ENCODE measurements at regions not wholly inside any gene's neighbourhood (a gene's known extent, or its start where the extent isn't known, plus 50 kb on each side); places are given as distances from the start of the nearest gene placed in this dataset.
A peak's percentile ranks its signal among the peaks of the same experiment; 100 is the strongest.

DNA sequence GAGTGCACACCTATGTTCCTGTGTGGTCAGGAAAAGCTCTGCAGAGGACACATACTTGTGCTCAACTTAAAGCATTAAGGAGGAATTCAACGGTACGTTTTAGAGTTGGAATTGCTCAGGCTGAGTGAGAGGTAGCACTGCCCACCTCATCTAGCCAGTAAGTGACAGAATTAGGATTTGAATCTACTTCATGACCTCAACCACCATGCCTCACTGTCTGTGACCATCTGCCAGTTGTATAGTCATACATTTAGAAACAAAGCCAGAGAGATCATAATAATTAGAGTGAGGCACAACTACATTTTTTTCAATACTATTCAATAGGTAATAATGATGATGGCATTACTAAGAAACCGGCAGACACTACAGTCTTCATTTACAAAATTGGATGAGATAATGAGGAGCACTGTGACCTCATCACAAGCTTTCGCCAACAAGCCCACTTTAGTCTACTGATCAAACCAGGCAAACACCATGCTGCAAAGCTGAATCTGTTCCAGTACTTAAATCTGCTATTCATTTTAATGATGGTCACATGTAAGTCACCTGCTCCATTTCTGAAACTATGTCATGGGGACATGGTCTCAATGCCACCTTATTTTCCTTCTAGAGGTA lies 1018.4 kb downstream of the TMEM182 start:
- TF ChIP-seq, protein P1, sequence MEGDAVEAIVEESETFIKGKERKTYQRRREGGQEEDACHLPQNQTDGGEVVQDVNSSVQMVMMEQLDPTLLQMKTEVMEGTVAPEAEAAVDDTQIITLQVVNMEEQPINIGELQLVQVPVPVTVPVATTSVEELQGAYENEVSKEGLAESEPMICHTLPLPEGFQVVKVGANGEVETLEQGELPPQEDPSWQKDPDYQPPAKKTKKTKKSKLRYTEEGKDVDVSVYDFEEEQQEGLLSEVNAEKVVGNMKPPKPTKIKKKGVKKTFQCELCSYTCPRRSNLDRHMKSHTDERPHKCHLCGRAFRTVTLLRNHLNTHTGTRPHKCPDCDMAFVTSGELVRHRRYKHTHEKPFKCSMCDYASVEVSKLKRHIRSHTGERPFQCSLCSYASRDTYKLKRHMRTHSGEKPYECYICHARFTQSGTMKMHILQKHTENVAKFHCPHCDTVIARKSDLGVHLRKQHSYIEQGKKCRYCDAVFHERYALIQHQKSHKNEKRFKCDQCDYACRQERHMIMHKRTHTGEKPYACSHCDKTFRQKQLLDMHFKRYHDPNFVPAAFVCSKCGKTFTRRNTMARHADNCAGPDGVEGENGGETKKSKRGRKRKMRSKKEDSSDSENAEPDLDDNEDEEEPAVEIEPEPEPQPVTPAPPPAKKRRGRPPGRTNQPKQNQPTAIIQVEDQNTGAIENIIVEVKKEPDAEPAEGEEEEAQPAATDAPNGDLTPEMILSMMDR (conservative IDR thresholded peaks at IDR 0.05): no peak
- H3K9me3 ChIP-seq (ENCODE audit: control insufficient read depth, low read length): peaks cover 26% of the 10 kb centered on the region
- no peak for DNase-seq
- no peak overlapping the region for H3K9ac ChIP-seq (ENCODE audit: extremely low read depth, low read length, poor library complexity, severe bottlenecking)
- Mint-ChIP-seq H3K9me3 (peaks cover 6% of the 10 kb centered on the region), H3K4me1 (peaks cover 35% of the 10 kb centered on the region), H3K4me3 (no peak overlapping the region), H3K27ac (no peak overlapping the region), H3K27me3 (ENCODE audit: insufficient read depth) (no peaks in the 10 kb centered on the region), H3K36me3 (ENCODE audit: low read depth) (no peaks in the 10 kb centered on the region)
- H3K27me3 ChIP-seq (ENCODE audit: control insufficient read depth, insufficient read depth, low read length, poor library complexity, severe bottlenecking): no peaks in the 10 kb centered on the region
- no peak overlapping the region for H3K4me3 ChIP-seq (ENCODE audit: low read length)
- H3K36me3 ChIP-seq (ENCODE audit: control insufficient read depth, insufficient read depth, low read length): no peaks in the 10 kb centered on the region
- H3K27ac ChIP-seq (ENCODE audit: low read depth, low read length): no peak overlapping the region
- 95% methylated on average over 2 to 4 of the region's 4 CpGs for WGBS, 2 experiments (ENCODE audit: insufficient coverage in 1 of 2, insufficient read length in 1 of 2)
- H3K4me1 ChIP-seq (ENCODE audit: control insufficient read depth, insufficient read depth, low read length): peaks cover 4% of the 10 kb centered on the region

DNA sequence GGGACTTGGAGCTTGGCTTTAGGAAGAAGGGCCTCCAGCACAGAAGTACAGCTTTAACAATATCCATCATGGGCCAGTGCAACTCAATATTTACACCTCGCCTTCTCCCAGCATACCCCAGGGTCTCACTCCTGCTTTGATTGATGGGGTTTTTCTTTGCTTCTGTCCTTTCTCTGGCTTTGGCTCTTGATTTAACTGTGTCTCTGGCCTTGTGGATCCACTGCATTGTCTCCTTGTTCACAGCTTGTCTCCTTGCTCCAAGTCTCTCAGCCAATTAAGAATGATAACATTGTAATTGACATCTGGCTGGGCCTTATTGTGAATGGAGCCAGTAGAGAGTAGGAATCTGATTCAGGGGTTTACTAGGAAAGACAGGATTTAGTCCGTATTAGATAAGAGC lies 1019.5 kb downstream of the TMEM182 start:
- Mint-ChIP-seq H3K36me3 (ENCODE audit: low read depth) (no peaks in the 10 kb centered on the region), H3K27me3 (ENCODE audit: insufficient read depth) (no peaks in the 10 kb centered on the region), H3K9me3 (no peaks in the 10 kb centered on the region), H3K27ac (peak overlapping the region; percentile 1), H3K4me1 (peaks cover 41% of the 10 kb centered on the region), H3K4me3 (no peak overlapping the region)
- peaks cover 20% of the 10 kb centered on the region for H3K9me3 ChIP-seq (ENCODE audit: control insufficient read depth, low read length)
- TF ChIP-seq, protein P1 (conservative IDR thresholded peaks at IDR 0.05): no peak
- no peak overlapping the region for H3K9ac ChIP-seq (ENCODE audit: extremely low read depth, low read length, poor library complexity, severe bottlenecking)
- H3K27ac ChIP-seq (ENCODE audit: low read depth, low read length): peak overlapping the region; percentile 51
- H3K36me3 ChIP-seq (ENCODE audit: control insufficient read depth, insufficient read depth, low read length): no peaks in the 10 kb centered on the region
- H3K27me3 ChIP-seq (ENCODE audit: control insufficient read depth, insufficient read depth, low read length, poor library complexity, severe bottlenecking): no peaks in the 10 kb centered on the region
- WGBS, 2 experiments (ENCODE audit: insufficient coverage in 1 of 2, insufficient read length in 1 of 2): 52 to 57% methylated on average over 1 to 2 of the region's 2 CpGs
- no peak overlapping the region for H3K4me3 ChIP-seq (ENCODE audit: low read length)
- peaks cover 12% of the 10 kb centered on the region for H3K4me1 ChIP-seq (ENCODE audit: control insufficient read depth, insufficient read depth, low read length)
- no peak for DNase-seq

DNA sequence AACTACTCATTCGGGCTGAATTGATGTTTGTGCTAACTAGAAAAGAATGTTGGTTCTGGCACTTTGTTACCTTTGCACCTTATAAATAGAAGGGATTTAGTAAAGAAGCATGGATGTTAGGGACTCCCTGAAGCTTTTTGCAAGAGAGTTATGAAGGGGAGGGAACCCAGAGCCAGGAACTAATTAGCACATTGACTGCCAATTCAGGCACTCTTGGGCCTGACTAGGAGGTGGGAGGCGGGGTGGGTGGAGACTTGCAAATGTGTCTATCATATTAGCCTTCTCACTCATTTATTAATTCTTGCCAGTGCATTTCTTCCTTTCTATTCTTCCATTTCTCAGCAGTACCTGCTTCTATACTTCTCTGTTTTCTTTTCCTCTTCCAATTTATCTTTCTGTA lies 1022.4 kb downstream of the TMEM182 start:
- peak; percentile 68 for DNase-seq
- no peak overlapping the region for H3K4me3 ChIP-seq (ENCODE audit: low read length)
- no peaks in the 10 kb centered on the region for H3K27me3 Mint-ChIP-seq (ENCODE audit: insufficient read depth)

More for the DNA sequence above, 1022.4 kb downstream of the TMEM182 start:
- Histone ChIP-seq H3K27me3 (ENCODE audit: control insufficient read depth, insufficient read depth, low read length, poor library complexity, severe bottlenecking) (no peaks in the 10 kb centered on the region), H3K9ac (ENCODE audit: extremely low read depth, low read length, poor library complexity, severe bottlenecking) (no peak overlapping the region), H3K9me3 (ENCODE audit: control insufficient read depth, low read length) (no peaks in the 10 kb centered on the region), H3K27ac (ENCODE audit: low read depth, low read length) (peak overlapping the region; percentile 4), H3K4me1 (ENCODE audit: control insufficient read depth, insufficient read depth, low read length) (peaks cover 19% of the 10 kb centered on the region), H3K36me3 (ENCODE audit: control insufficient read depth, insufficient read depth, low read length) (no peaks in the 10 kb centered on the region)
- TF ChIP-seq, protein P1 (conservative IDR thresholded peaks at IDR 0.05): no peak
- Mint-ChIP-seq H3K9me3 (no peaks in the 10 kb centered on the region), H3K27ac (no peak overlapping the region), H3K36me3 (ENCODE audit: low read depth) (no peaks in the 10 kb centered on the region), H3K4me3 (no peak overlapping the region), H3K4me1 (peaks cover 59% of the 10 kb centered on the region)
- WGBS, 2 experiments (ENCODE audit: insufficient coverage in 1 of 2, insufficient read length in 1 of 2): 57 to 80% methylated on average over 1 to 2 of the region's 2 CpGs
